PC-9 (cell line): ENCODE measurements at regions not wholly inside any gene's neighbourhood (a gene's known extent, or its start where the extent isn't known, plus 50 kb on each side); places are given as distances from the start of the nearest gene placed in this dataset.

Source experiments
- CTCF ChIP-seq: fragments of 200-600 bp; sonication (generic); conservative IDR thresholded peaks from 2 replicates; pipeline ENCODE4 v1.6.1; 2017; ENCODE audit warnings: mixed run types, antibody characterized with exemption, mild to moderate bottlenecking, moderate library complexity
- EZH2 ChIP-seq: fragments of 200-600 bp; sonication (generic); IDR thresholded peaks from 2 replicates; pipeline ENCODE4 v1.8.0; 2017; ENCODE audit warnings: antibody characterized with exemption, low read depth

- TF ChIP-seq EZH2 (no peak), CTCF (no peak)
Measured at GRCh38 chr2:7375901-7376300, 458.7 kb downstream of the RNF144A start.
